NCI-H82 (cell line): ENCODE measurements at regions not wholly inside any gene's neighbourhood (a gene's known extent, or its start where the extent isn't known, plus 50 kb on each side); places are given as distances from the start of the nearest gene placed in this dataset.

Experiments
- DNase-seq: peaks from one replicate; lab custom pipeline; 2025; lab: John Stamatoyannopoulos, UW

- DNase-seq, result no peak
These were observed 202.8 kb upstream of the TBC1D5 start for GRCh38 chr3:17945018-17945798.

DNA sequence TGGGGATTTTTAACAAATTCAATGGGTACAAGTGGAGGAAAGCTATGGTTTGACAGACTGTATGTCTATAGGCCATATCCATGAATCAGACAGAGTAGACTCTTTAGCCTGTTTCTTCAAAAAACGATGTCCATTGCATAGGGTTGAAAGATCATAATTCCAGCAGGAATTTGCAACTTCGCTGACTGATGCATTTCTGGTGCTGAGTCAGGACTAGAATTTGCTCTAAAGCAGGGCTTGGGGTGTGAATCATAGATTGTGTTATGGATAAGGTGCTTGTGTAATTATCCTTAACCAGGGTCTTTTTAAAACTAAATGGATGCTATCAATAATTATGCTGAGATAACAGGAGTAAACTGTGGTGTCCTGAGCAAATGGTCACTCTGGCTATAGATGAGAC is 200.4 kb upstream of the TBC1D5 start:
- no peak for DNase-seq

DNA sequence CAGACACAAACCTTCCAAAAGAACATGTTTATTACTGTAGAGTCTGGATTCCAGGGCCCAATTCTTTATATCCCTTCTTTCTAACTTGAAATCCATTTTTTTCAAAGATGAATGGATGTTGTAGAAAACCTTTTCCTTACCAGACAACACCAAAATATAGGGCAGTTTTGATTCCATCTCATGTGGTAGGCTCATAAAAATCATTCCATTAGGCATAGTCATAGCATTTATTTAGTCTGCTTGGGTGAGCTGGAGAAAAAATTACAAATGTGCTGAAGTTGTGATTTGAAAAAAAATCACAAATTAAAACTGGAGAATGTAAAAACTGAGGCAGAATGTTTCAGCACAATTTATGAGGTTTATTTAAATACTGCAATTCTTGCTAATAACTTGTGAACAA is 199.3 kb upstream of the TBC1D5 start:
- no peak for DNase-seq

DNA sequence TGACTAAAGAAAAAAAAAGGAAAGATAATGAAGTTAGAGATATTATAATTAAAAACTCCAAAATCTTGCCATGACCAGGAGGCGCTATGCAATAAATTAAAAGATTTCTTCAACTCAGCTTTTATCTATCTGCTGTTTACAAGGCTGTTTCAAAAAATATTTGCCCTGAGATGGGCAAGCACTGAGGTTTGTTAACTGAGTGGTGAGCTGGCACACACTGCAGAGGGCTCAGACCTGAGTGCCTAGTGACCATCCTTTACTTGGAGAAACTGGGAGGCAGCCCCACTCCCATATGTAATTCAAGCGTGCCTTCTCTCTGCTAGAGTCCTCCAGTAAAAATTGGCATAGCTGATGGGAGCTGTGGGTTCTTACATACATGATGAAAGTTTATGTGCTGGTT is 198.7 kb upstream of the TBC1D5 start:
- DNase-seq, result no peak

DNA sequence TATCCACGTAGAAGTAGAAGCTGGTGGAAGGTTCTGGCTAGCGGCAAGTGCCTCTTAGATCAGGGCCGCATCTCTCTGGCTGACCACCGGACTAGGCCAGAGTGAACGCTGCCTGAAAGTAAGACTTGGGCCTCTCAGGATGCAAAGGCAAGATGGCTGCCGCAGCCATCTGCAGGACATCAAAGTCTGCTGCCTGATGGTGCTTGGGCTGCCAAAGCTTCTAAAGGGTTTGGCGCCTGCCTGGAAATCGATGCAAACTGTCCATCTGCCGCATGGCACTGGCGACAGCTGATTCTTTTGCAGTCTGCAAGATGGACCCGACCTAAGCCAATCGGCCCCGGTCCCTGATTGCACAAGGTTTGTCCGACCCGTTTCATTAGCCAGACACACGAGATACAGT is 196.7 kb upstream of the TBC1D5 start:
- no peak for DNase-seq

- DNase-seq, result no peak
These were observed 195.9 kb upstream of the TBC1D5 start for GRCh38 chr3:17938313-17938712.

- no peak for DNase-seq
These were observed 194.5 kb upstream of the TBC1D5 start for GRCh38 chr3:17936736-17937480.

DNA sequence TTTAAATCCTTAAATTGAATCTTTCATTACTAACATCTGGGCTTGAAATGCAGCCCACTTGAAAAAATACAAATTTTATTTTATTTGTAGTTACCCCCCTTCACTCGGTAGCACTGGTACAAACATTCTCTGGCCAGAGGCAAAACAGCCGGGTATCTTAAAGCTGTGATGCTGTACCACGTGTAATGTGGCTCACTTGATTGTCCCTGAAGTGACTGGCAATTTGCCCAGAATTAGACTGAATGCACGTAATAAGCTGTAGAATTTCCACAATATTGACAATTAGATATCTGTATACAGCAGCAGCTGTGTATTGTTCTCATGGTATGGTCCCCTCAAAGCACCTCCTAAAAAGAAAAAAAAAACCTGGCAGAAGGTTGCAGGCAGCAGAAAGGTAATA is 192.8 kb upstream of the TBC1D5 start:
- DNase-seq, result peak; percentile 54

- DNase-seq, result no peak
These were observed 189.8 kb upstream of the TBC1D5 start for GRCh38 chr3:17932136-17932771.

DNA sequence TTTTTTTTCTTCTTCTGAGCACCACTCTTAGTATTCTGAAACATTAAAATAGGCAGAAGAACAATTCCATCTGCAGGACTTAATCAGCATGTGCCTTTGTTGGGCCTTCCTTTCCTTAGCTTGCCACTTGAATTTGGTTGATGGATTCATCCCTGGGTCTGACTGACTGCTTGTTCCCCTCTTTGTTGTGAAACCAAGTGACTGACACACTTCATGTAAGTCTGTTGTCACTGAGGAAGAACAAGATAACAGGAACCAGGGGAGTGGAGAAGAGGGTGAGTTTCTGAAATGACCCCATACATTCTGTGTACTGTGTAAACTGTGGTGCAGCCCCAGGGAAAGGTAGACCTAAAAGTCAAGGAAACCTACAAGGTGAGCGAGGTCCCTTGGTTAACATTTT is 188.7 kb upstream of the TBC1D5 start:
- no peak for DNase-seq

GRCh38 chr3:17928502-17929145 is 186.2 kb upstream of the TBC1D5 start:
- no peak for DNase-seq

GRCh38 chr3:17927036-17927435 is 184.6 kb upstream of the TBC1D5 start:
- no peak for DNase-seq

- no peak for DNase-seq
These were observed 172.9 kb upstream of the TBC1D5 start for GRCh38 chr3:17915341-17915740.

DNA sequence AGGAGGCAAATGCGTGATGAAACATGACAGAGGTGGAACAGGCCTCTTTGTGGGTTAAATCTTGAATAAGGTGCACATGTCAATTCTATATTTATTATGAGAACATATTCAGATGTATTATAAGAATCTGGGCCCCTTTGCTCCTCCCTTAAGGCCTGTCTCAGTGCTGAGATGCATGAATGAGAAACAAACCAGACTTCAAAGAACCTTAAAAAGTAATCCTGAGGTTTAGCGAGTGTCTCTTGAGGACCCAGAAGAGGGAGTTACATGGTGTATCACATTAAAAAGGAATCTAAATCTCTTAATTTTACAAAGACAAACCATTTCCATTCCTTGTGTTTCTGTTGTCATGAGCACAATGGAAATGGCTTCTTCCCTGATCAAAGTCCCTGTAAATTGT is 170.9 kb upstream of the TBC1D5 start:
- no peak for DNase-seq

DNA sequence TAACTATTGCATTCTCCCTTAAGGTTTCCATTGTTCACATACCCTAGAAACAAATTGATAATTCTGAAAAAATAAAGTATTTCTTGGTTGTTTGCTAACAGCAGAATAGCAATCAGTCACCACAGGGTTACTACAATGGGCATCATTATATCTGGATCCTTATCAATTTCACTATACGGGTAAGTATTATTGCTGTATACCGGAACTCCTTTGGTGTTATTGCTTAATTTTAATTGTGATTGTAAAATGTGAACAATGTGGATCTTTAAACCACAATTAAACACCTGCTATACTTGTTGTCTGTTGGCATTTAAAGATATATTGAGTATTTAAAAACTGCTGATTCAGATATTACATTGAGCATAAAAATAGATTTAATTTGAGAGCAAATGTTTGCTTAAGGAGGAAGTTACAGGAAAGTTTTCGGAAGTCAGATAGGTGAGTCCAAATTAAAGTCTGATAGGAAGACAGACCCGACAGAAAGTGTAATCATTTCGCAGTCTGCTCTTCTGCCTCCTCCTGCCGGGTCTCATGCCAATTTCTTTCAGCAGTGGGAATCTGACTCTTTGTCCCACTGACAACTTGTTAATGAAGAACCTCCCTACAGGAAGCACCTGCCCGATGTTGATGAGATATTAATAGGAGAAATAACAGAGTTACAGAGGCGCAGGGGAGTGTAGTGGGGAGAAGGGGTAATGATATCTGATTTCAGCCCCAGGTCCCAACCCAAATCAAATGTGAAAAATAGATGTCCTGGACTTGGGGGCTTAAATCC is 169.7 kb upstream of the TBC1D5 start:
- no peak for DNase-seq

DNA sequence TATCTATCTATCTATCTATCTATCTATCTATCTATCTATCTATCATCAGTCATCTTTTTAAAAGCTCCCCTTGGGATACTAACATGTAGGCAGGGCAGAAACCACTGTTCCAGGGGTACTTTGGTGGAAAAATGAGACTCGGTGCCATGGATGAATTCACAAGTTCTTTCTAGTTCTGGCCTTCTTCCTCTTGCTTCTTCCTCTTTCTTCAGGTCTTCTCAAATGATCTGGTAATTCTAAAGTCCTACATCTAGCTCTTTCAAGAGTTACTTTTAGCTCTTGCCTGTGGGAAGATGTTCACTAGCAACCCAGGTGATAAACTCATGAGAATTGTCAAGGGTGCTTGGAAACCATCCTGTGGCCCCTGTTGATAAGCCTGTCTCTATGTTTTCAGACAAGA is 168.5 kb upstream of the TBC1D5 start:
- DNase-seq, result no peak

GRCh38 chr3:17909714-17910113 is 167.3 kb upstream of the TBC1D5 start:
- no peak for DNase-seq

DNA sequence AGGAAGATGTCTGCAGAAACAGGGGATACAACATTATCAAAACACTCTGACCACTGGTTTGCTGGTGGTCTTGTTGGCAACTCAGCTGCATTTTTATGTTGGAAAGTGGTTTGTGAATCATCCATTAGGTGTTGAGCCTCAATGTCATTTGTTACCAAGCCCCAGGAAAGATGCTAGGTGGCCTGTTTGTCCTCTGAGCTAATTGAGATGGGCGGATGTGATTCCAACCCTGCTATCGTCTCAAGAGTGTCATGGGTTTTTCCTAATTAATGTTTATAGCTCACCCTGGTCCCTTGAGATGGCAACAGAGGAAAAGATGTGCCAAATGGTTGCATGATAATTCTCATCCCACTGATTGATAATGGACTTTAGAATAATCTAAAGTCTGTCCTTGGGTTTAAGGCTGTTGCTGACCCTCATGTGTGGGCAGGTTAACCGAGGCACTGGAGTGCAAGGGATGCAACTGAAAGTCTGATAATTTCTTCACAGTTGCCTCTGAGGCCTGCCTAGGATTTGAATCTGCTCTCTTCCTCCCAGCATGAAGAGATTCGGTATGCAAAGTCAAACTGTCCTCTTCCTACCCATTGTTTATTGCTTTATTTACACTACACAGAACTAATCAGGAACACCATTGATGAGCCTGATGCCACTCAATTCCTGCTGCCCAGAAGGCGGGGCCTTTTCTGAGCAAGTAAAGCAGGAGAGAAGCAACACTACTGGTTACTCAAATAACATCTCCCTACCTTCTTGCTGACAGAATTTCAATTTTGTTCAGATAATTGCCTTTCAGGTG is 166.2 kb upstream of the TBC1D5 start:
- no peak for DNase-seq

GRCh38 chr3:17905996-17906395 is 163.6 kb upstream of the TBC1D5 start:
- no peak for DNase-seq

- DNase-seq, result no peak
These were observed 159.5 kb upstream of the TBC1D5 start for GRCh38 chr3:17901893-17902292.

DNA sequence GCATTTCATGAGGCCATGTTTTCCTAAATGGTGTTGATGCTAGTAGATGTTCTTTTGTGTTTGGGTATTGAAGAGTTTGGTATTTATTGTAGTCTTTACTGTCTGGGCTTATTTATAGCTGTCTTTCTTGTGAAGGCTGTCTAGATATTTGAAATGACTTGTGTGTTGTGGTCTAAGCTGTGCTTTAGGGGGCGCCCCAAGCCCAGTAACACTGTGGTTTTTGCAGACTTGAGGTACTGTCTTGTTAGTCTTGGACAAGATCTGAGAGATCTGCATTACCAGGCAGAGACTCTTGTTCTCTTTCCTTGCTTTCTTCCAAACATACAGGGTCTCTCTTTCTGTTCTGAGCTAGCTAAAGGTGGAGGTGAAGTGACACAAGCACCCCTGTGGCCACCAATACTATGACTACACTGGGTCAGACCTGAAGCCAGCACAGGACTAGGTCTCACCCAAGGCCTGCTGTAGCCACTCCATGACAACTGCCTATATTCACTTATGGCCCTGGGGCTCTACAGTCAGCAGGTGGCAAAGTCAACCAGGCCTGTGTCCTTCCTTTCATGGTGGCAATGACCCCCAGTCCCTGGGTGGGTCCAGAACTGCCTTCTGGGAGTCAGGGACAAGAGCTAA is 152.1 kb upstream of the TBC1D5 start:
- peak; percentile 51 for DNase-seq
